ENCODE measurements at regions not wholly inside any gene's neighbourhood (a gene's known extent, or its start where the extent isn't known, plus 50 kb on each side); places are given as distances from the start of the nearest gene placed in this dataset.
"Not testable (repeated sequence)": the region's sequence is repeated elsewhere in the genome, so short reads cannot be mapped to it uniquely, and the experiment has no call there.

DNA sequence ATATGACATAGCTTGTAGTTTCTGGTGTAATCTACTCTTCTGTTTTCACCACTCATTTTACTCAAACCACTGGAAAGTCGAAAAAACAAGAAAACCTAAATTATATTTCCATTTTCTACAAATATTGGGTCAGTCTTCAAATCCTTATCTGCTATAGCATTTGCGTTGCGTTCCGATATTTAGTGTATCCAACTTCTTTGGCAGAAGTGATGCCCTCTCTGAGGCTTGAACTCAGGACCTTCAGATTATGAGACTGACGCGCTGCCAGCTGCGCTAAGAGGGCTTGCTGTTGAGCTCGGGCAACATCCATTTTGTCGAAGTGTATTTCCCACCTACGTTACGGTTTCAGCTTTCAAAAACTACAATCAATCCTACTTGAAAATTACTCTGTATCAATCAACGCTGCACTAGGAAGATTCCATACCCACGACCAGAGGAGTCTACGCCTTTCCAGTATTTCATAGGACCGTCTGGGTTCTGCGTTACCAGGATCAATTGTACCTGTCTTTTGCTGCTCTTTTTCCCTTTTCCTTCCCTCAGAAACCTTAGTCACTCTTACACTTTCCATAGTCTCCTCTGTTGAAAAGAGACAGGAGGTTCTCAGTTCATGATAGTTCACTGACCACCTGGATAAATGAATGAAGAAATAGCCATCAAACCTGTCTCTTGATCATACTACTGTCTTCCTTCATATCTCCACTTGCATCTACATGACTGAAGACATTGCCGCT is 140.5 kb upstream of the ZNF322 start:
- intact Hi-C loops (cut with micrococcal nuclease) = not testable (repeated sequence)

DNA sequence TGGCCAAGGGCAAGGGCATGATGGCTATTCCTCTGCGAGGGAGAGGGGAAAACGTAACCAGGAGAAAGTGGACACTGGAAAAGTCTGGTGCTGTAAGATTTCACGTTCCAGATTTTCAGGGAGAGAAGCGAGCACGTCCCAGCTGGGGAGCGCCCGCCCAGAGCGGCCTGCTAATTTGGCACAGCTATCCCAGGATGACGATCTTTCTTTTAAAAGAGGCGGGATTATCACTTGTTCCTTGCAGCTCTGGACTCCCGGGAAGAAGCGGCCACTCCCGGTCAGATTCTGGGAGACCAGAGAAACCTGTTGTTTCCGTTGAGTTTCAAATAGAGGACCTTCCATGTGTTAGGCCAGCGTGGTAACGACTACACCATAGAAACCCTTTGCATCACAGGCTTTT is 144.2 kb upstream of the ZNF322 start:
- intact Hi-C loops (cut with micrococcal nuclease) = not testable (repeated sequence)

DNA sequence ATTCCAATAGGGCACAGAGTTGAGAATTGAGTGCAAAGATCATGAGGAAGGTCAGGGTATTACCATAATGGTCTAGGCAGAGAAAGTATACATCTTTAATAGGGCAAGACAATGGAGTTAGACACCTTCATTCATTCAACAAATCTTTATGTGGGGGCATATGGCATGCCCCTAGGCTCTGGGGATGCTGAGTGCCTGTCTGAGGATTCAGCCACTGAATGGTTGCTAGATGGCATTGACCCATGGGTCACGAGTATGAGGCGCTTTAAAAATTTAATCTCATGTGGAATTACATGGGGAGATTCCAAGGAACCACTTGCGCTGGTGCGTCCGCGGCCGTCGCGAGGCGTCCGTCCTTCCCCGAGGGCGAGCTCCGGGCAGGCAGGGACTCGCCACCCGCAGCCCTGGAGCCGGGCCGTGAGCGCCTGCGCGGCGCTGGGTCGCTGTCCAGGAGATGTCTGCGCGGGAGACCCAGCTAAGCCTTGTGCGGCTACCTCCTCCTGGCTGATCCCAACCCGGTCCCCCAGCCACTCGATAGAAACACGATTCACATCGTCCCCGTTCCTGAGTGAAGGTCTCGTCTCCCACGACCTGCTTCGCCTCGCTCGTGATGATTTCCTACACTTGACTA is 152.1 kb upstream of the ZNF322 start:
- intact Hi-C loops (cut with micrococcal nuclease) = not testable (repeated sequence)

- intact Hi-C loops (cut with micrococcal nuclease) = not testable (repeated sequence)
Observed at GRCh38 chr6:26818640-26819225, 159.2 kb upstream of the ZNF322 start.

- intact Hi-C loops (cut with micrococcal nuclease) = not testable (repeated sequence)
Observed at GRCh38 chr6:26827965-26828364, 168.4 kb upstream of the ZNF322 start.

GRCh38 chr6:26829480-26829879 is 169.9 kb upstream of the ZNF322 start:
- intact Hi-C loops (cut with micrococcal nuclease) = not testable (repeated sequence)

- intact Hi-C loops (cut with micrococcal nuclease) = not testable (repeated sequence)
Observed at GRCh38 chr6:26830992-26831391, 171.4 kb upstream of the ZNF322 start.

DNA sequence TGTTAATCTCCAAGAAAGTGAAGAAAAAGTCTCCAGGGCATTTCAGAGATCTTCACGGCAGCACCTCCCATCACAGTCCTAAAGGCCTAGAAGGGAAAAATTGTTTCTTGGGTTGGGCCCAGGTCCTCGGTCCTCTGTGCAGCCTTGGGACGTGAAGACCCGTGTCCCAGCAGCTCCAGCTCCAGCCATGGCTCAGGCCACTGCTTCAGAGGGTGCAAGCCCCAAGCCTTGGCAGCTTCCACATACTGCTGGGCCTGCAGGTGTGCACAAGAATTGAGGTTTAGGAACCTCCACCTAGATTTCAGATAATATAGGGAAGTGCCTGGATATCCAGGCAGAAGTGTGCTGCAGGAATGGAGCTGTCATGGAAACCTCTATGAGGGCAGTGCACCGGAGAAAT is 176.2 kb upstream of the ZNF322 start:
- intact Hi-C loops (cut with micrococcal nuclease) = not testable (repeated sequence)

- intact Hi-C loops (cut with micrococcal nuclease) = not testable (repeated sequence)
Observed at GRCh38 chr6:26836657-26837056, 177.1 kb upstream of the ZNF322 start.

DNA sequence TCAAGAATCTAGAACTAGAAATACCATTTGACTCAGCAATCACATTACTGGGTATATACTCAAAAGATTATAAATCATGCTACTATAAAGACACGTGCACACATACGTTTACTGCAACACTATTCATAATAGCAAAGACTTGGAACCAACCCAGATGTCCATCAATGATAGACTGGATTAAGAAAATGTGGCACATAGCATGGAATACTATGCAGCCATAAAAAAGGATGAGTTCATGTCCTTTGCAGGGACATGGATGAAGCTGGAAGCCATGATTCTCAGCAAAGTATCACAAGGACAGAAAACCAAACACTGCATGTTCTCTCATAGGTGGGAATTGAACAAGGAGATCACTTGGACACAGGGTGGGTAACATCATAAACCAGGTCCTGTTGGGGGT is 185.3 kb upstream of the ZNF322 start:
- intact Hi-C loops (cut with micrococcal nuclease) = not testable (repeated sequence)

DNA sequence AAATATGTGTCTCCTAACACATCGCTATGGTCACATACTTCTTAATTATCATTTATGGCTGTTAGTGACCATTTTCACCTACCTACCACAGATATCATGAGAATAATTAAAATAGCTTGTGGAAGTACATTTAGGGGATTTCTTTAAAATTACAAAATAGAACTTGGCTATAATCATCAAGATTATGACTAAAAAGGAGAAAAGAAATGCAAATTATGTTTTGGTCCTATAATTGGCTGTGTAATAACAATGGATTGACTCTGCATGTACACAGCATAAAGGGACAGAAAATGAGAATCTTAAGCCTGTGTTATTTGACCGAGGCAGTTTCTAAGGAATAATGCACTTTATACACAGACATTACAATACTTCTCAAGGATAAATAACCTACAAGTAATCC is 197.7 kb upstream of the ZNF322 start:
- intact Hi-C loops (cut with micrococcal nuclease) = not testable (repeated sequence)

GRCh38 chr6:26859067-26859770 is 199.7 kb upstream of the ZNF322 start:
- intact Hi-C loops (cut with micrococcal nuclease) = not testable (repeated sequence)

DNA sequence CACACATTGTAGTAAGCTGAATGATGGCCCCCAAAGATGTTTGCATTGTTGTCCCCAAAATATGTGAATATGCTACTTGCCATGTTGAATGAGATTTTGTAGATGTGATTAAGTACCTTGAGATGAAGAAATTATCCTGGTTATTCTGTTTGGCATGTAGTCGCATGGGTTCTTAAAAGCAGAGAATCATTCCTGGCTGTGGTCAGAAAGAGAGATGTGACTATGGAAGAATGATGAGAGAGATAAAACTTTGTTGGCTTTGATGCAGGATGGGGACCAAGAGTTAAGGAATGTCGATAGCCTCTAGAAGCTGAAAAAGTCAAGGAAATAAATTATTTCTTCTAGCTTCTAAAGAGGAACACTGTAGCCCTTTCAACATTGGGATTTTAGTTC is 200.2 kb upstream of the ZNF322 start:
- intact Hi-C loops (cut with micrococcal nuclease) = not testable (repeated sequence)

DNA sequence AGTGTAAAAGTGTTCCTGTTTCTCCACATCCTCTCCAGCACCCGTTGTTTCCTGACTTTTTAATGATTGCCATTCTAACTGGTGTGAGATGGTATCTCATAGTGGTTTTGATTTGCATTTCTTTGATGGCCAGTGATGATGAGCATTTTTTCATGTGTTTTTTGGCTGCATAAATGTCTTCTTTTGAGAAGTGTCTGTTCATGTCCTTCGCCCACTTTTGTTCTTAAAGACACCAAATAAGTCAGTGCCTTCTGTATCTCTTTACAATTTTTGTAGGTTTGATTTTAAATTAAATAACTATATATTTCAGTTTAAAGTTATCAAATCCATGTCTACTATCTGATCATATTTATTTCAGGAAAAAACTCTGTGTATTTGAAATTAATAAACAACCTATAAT is 202.4 kb upstream of the ZNF322 start:
- intact Hi-C loops (cut with micrococcal nuclease) = not testable (repeated sequence)

GRCh38 chr6:26863641-26864040 is 204.1 kb upstream of the ZNF322 start:
- intact Hi-C loops (cut with micrococcal nuclease) = not testable (repeated sequence)

DNA sequence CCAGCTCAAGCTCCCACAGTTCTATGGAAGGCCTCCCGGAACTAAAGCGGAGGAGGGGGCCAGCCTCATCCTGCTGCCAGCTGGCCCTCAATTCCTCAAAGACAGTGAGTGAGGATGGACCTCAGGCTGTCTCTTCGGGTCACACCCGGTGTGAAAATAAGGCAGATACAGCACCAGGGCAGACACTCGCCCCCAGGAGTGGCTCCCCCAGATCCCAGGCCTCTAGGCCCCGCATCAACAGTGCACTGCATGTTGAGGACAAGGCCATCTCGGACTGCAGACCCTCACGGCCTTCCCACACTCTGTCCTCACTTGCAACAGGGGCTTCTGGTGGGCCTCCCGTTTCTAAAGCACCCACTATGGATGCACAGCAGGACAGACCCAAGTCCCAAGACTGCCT is 239.2 kb upstream of the ZNF322 start:
- intact Hi-C loops (cut with micrococcal nuclease) = not testable (repeated sequence)

- intact Hi-C loops (cut with micrococcal nuclease) = not testable (repeated sequence)
Observed at GRCh38 chr6:26924206-26924605, 264.7 kb upstream of the ZNF322 start.

DNA sequence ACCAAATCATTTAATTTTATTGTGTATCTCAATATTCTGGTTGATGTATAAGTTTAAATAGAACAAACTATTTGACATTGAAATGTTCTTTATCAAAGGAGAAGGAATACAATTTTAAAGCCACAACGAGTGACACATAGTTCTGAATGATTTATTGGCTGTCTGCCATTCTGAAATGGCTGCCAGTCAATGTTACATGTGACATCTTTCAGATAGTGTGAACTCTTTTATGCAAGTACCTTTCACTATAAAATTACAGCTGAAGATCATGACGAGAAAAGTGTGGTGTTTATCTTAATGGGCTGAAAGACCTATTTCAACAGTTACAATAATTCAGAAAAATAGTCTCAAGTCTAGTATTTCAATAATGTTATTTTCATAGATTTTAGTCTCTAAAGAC is 268.6 kb upstream of the ZNF322 start:
- intact Hi-C loops (cut with micrococcal nuclease) = not testable (repeated sequence)

- intact Hi-C loops (cut with micrococcal nuclease) = not testable (repeated sequence)
Observed at GRCh38 chr6:26937258-26937657, 277.7 kb upstream of the ZNF322 start.

- intact Hi-C loops (cut with micrococcal nuclease) = not testable (repeated sequence)
Observed at GRCh38 chr6:26951211-26951610, 291.7 kb upstream of the ZNF322 start.

- intact Hi-C loops (cut with micrococcal nuclease) = not testable (repeated sequence)
Observed at GRCh38 chr6:26956078-26956600, 291.4 kb upstream of the PRSS16 start.

Measured in T-helper 2 cell treated with Interferon-gamma antibody and Interleukin-4, amounts not matched to agents 100 ng/mL and 5 ng/mL, for 36 hours (primary cell).